M059J (cell line): ENCODE measurements at regions not wholly inside any gene's neighbourhood (a gene's known extent, or its start where the extent isn't known, plus 50 kb on each side); places are given as distances from the start of the nearest gene placed in this dataset.
A peak's percentile ranks its signal among the peaks of the same experiment; 100 is the strongest.
"Not testable (repeated sequence)": the region's sequence is repeated elsewhere in the genome, so short reads cannot be mapped to it uniquely, and the experiment has no call there.

ENCODE experiments used
- DNase-seq: peaks from one replicate; pipeline ENCODE4 v3.0.0-alpha.2; 2012; ENCODE audit warnings: low read depth

GRCh38 chr10:80946957-80947726 is 409.4 kb downstream of the SH2D4B start:
- no peak for DNase-seq

- no peak for DNase-seq
Observed at GRCh38 chr10:80949785-80950184, 412.1 kb downstream of the SH2D4B start.

DNA sequence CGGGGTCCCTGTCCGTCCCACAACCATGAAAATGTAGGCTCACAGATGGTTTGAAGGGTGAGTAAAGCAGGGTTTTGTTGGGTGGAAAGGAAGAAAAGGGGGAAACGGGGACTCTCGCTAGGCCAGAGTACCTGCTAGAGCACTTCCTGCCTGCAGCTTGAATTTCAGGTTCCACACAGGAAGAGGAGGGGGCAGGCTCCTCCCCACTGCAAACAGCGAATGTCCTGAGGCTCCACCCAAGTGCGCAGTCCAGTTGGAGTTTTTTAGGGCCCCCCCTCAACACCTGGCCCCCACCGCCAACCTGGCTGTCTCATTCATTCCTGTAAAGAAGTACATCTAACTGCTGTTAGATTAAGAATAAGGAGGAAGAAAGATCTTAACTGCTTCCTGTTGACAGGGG is 414.7 kb downstream of the SH2D4B start:
- no peak for DNase-seq

GRCh38 chr10:80957161-80957560 is 419.5 kb downstream of the SH2D4B start:
- no peak for DNase-seq

- no peak for DNase-seq
Observed at GRCh38 chr10:80964179-80964578, 426.5 kb downstream of the SH2D4B start.

GRCh38 chr10:80964955-80965614 is 427.4 kb downstream of the SH2D4B start:
- DNase-seq = no peak

DNA sequence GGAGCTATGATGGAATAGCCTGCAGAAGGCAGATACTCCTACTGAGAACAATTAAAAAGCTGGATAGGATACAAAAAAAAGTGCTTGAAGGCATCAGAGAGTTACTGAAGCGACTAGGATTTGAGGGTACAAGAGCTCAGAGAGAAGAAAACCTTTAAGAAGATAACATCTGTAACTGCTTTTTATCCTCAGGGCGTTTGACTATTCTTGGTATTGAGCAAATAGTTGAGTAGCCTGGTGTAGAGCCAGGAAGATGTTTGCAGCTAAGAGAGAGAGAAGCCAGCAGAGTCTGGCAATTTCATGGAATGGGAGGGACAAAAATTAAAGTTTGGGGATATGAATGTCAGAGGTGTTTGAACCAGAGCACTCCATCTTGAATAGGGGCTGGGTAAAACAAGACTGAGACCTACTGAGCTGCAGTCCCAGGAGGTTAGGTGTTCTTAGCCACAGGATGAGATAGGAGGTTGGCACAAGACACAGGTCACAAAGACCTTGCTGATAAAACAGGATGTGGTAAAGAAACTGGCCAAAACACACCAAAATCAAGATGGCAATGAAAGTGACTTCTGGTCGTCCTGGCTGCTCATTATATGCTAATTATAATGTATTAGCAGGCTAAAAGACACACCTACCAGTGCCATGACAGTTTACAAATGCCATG is 428.8 kb downstream of the SH2D4B start:
- DNase-seq = peak; percentile 48

DNA sequence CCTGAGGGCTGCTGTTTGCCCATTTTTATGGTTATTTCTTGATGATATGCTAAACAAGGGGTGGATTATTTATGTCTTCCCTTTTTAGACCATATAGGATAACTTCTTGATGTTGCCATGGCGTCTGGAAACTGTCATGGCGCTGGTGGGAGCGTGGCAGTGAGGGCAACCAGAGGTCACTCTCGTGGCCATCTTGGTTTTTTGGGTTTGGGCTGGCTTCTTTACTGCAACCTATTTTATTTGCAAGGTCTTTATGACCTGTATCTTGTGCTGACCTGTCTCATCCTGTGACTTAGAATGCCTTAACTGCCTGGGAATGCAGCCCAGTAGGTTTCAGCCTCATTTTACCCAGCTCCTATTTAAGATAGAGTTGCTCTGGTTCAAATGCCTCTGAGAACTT is 429.7 kb downstream of the SH2D4B start:
- not testable (repeated sequence) for DNase-seq

GRCh38 chr10:80968903-80969302 is 431.2 kb downstream of the SH2D4B start:
- DNase-seq = no peak

- DNase-seq = peak; percentile 2
Observed at GRCh38 chr10:80971461-80971860, 433.8 kb downstream of the SH2D4B start.

GRCh38 chr10:80976658-80977057 is 439.0 kb downstream of the SH2D4B start:
- no peak for DNase-seq

DNA sequence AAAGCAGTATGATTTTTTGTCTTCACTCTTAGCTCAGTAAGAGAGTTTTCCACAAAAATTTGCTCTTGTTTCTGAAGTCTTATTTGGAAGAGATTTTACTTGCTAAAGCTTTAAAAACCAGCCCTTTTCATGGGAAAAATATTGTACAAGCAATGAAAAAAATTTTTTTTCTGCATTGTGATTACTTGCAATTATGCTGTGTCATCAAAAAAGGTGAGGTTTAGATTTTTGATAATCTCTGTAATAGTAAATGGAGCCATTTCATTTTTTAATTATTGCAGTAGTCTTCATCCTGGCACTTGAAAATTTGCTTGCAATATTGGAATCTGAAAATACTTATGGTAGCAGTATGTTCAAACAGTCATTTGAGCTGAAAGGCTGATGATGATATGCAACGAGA is 447.4 kb downstream of the SH2D4B start:
- DNase-seq = no peak

GRCh38 chr10:80986596-80986995 is 448.9 kb downstream of the SH2D4B start:
- no peak for DNase-seq

GRCh38 chr10:80988755-80989154 is 451.1 kb downstream of the SH2D4B start:
- DNase-seq = no peak

DNA sequence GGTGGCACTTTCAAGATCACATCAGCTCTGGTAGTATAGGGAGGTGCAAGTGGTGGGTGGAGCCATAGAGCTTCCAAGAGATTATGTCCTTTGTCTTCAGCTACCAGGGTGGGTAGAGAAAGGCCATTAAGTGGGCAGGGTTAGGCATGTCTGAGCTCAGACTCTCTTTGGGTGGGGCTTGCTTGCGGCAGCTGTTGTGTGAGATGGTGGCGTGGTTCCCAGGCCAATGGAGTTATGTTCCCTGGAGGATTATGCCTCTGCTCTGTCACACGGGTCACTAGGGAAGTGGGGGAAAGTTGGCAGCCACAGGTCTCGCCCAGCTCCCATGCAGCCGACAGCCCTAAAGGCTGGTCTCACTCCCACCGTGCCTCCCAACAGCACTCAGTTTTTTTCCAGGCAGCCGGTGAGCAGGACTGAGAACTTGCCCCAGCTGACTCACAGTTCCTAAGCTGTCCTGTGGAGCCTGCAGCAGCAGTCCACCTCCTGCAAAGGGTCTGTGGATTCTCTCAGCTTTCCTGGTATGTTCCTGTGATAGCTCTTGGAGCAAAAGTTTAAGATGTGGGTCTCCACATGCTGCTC is 459.0 kb downstream of the SH2D4B start:
- DNase-seq = no peak

DNA sequence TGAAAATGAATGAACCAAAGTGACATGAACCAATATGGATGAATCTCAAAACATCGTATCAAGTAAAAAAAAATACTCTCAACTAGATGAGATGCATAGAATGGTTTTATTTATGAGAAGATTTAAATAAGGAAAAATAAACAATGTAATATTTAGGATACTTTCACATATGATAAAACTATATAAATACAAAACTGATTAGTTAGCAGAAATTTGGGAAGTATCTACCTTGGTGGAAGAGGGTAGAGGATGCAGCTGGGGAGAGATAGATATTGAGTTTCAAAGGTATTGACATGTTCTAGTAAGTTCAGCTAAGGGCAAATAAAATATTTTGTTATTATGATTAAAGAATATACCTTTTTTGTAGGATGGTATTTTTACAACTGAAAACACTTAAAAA is 463.1 kb downstream of the SH2D4B start:
- no peak for DNase-seq

- DNase-seq = no peak
Observed at GRCh38 chr10:81002382-81002781, 464.7 kb downstream of the SH2D4B start.

DNA sequence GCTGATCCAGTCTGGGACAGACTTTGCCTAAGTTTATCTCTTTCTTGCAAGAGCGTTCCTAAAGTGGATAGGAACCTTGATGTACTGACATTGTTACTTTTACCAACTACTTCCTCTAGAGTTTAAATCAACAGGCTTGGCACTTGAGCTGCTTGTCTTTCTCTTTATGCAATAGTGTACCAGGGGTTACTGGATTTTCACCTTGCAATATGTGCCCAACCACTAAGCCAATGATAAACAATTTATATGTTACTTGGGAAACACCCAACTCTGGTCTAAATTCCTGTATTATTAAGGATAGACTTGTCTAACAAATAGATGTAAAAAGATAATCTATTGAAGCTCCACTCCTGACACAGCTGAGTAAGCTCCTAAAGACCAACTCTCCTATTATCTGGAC is 470.2 kb downstream of the SH2D4B start:
- no peak for DNase-seq

DNA sequence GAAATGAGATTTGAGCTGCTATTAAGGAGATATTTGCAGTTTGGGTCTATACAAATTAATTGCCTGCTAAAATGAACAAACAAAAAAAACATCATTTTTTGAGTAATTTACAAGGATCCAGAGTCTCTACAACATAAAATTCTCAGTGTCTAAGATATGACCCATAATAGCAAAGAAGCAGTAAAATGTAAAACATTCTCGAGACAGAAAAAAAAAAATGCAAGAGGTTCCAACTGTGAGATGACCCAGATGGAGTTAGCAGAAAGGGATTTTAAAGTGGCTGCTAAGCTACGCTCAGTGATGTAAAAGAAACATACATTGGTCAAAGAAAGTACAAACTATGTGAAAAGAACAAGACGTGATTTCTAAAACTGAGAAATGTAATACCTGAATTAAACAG is 471.0 kb downstream of the SH2D4B start:
- DNase-seq = no peak

- DNase-seq = no peak
Observed at GRCh38 chr10:81009296-81009695, 471.6 kb downstream of the SH2D4B start.

- no peak for DNase-seq
Observed at GRCh38 chr10:81013771-81014170, 476.1 kb downstream of the SH2D4B start.

- peak; percentile 44 for DNase-seq
Observed at GRCh38 chr10:81019029-81019890, 481.6 kb downstream of the SH2D4B start.
